ENCODE measurements at regions not wholly inside any gene's neighbourhood (a gene's known extent, or its start where the extent isn't known, plus 50 kb on each side); places are given as distances from the start of the nearest gene placed in this dataset.

DNA sequence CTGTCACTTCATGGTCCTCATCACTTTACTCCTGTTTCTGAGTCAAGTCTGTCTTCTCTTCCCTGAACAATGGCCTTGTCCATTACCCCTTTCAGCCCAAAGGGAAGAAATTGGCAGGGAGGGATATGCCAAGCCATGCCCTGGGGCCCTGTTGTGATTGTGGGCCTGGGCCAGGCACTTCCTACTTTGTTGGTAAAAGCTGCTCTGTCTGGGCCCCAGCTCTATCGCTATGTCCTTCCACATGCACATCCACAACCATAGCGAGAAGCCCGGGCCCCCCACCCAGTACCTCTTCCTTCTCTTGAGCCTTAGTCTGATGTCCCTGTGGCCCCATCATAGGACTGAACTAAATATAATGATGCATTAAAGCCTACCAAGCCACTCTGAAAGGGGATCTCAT is 126.7 kb upstream of the RCN1 start:
- H3K4me3 ChIP-seq (ENCODE audit: low read depth, low read length): no peak overlapping the region
- TF ChIP-seq, protein P1, sequence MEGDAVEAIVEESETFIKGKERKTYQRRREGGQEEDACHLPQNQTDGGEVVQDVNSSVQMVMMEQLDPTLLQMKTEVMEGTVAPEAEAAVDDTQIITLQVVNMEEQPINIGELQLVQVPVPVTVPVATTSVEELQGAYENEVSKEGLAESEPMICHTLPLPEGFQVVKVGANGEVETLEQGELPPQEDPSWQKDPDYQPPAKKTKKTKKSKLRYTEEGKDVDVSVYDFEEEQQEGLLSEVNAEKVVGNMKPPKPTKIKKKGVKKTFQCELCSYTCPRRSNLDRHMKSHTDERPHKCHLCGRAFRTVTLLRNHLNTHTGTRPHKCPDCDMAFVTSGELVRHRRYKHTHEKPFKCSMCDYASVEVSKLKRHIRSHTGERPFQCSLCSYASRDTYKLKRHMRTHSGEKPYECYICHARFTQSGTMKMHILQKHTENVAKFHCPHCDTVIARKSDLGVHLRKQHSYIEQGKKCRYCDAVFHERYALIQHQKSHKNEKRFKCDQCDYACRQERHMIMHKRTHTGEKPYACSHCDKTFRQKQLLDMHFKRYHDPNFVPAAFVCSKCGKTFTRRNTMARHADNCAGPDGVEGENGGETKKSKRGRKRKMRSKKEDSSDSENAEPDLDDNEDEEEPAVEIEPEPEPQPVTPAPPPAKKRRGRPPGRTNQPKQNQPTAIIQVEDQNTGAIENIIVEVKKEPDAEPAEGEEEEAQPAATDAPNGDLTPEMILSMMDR (IDR thresholded peaks at IDR 0.05; ENCODE audit: insufficient read depth, low read depth, low read length, missing control alignments): no peak
- no peak for DNase-seq (ENCODE audit: low read depth)

DNA sequence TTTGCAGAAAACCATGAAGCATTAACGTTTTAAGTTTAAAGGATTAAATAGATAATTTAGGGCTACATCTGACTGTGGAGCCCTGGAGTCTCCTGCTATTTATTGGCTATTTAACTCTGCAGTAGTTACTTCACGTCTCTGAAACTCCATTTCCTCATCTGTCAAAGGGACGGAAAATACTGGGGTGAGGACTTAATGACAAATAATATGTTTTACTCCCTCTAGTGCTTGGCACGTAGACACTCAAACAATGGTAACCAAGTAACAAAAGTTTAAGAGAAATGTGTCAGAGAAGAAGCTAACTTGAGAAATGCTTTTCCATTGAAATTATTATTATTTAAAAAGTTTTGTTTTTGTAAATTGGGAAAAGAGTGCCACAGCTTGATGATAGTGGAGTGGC is 130.7 kb upstream of the RCN1 start:
- no peak overlapping the region for H3K4me3 ChIP-seq (ENCODE audit: low read depth, low read length)
- DNase-seq (ENCODE audit: low read depth): no peak
- TF ChIP-seq, protein P1 (IDR thresholded peaks at IDR 0.05; ENCODE audit: insufficient read depth, low read depth, low read length, missing control alignments): no peak

DNA sequence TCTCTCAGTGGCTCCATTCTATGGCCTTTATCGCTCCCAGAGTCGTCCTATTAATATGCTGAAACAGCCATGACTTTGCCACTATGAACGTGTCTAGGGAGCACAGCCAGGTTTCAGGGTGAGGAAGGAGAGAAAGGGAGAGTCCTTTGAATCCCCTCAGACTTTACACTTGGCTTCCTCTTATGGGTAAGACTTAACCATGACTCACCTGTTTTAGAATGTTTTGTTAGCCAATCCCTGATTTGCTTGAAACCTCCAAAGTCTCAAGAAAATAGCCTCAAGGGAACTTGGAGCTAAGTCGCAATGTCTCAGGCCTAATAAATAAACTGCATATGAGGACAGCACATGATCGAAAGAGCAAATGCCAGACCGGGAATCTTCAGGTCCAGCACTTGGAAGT is 131.2 kb upstream of the RCN1 start:
- H3K4me3 ChIP-seq (ENCODE audit: low read depth, low read length): no peak overlapping the region
- TF ChIP-seq, protein P1 (IDR thresholded peaks at IDR 0.05; ENCODE audit: insufficient read depth, low read depth, low read length, missing control alignments): no peak
- no peak for DNase-seq (ENCODE audit: low read depth)

DNA sequence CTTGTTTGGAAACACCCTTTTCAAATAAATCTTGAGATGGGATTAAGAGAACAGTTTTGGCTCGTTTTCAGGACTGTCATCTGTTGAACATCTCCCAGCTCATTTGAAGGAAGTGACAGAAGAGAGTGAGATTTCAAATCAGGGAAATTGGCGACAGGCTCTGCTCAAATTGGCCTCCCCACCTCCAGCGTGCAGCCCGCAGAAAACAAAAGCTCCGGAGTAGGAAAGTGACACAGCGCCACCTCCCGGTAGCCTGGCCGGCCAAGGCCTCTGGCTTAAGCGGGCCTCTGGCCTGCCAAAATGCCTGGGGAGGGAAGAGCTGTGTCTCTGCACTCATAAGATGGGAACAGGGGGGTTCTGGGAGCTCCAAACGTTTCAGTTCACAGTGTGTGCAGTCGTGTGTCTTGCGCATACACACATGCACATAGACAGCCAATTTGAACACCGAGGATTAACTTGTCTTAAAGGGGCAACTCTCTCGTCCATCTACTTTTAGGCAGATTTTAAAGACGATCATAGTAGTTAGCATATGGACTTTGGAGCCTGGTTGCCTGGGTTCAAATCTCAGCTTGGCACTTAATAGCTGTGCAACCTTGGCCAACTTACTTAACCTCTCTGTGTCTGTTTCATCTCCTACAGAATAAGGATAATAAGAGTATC is 132.7 kb upstream of the RCN1 start:
- no peak overlapping the region for H3K4me3 ChIP-seq (ENCODE audit: low read depth, low read length)
- DNase-seq (ENCODE audit: low read depth): peak; percentile 79

DNA sequence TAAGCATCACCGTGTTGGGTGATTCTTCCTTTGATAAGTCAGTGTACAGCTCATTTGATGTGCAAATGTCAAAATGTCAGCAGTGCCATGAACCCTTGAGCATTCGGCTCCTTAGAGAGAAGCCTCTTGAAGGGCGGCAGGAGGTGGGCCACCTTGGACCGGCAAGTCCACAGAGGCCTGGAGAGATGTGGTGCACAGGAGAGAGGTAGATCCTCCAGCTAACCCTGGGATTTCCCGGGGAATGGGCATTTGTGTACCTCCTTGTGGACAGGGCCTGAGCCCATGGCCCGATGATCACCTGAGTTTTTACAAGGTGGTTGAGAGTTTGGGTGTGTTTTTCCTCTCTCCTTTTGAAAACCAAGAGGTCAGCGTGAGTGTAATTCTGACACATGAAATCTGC is 133.2 kb upstream of the RCN1 start:
- no peak for DNase-seq (ENCODE audit: low read depth)
- H3K4me3 ChIP-seq (ENCODE audit: low read depth, low read length): no peak overlapping the region
- TF ChIP-seq, protein P1 (IDR thresholded peaks at IDR 0.05; ENCODE audit: insufficient read depth, low read depth, low read length, missing control alignments): no peak

More for the DNA sequence above, 132.7 kb upstream of the RCN1 start:
- TF ChIP-seq, protein P1 (IDR thresholded peaks at IDR 0.05; ENCODE audit: insufficient read depth, low read depth, low read length, missing control alignments): peak; percentile 94

DNA sequence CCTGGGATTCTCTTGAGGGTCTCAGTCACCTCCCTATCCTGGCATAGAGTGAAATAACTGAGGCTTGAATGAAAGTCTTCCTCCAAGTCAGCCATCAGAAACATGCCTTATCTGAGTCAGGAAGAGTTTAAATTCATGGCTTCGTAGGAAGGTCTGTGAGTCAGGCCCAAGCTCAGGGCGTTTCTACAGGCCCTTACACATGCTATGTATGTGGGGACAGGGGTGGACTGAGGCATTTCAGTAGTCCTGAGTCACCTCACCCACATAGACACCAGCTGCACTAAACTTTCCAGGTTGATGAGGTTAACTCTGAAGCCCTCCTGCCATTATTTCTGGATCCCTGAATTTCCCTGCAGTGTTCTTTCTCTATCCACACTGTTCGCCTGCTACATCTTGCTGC is 134.6 kb upstream of the RCN1 start:
- DNase-seq (ENCODE audit: low read depth): peak; percentile 21
- no peak overlapping the region for H3K4me3 ChIP-seq (ENCODE audit: low read depth, low read length)
- TF ChIP-seq, protein P1 (IDR thresholded peaks at IDR 0.05; ENCODE audit: insufficient read depth, low read depth, low read length, missing control alignments): no peak

DNA sequence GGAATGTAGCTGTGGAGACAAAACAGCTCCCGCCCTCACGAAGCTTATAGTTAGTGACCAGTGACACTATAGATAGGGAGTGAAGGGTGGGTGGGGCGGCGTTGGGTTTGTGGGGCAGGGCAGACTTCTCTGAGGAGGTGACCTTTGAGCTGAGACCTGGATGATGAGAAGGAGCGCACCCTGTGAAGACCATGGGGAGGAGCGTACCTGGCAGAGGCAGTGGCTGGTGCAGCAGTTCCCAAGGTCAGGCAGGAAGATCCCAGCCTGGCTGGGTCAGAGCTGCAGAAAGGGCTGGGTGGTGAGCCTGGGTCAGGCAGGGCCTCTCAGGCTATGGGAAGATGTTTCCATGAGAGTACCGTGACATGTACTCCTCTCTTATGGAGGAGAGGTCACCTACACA is 135.0 kb upstream of the RCN1 start:
- TF ChIP-seq, protein P1 (IDR thresholded peaks at IDR 0.05; ENCODE audit: insufficient read depth, low read depth, low read length, missing control alignments): no peak
- DNase-seq (ENCODE audit: low read depth): no peak
- H3K4me3 ChIP-seq (ENCODE audit: low read depth, low read length): no peak overlapping the region
